SK-N-MC (cell line): ENCODE measurements at regions not wholly inside any gene's neighbourhood (a gene's known extent, or its start where the extent isn't known, plus 50 kb on each side); places are given as distances from the start of the nearest gene placed in this dataset.

Experiments
- EZH2 ChIP-seq: fragments of 200-600 bp; sonication (generic); IDR thresholded peaks from one replicate; pipeline ENCODE4 v1.6.1; 2017; ENCODE audit warnings: antibody characterized with exemption
- FOXP2 ChIP-seq: optimal IDR thresholded peaks from 2 replicates; pipeline ENCODE3; 2011; ENCODE audit warnings: mild to moderate bottlenecking, moderate library complexity; ENCODE audit not compliant: insufficient read depth; ENCODE audit errors: extremely low read length, control extremely low read depth
- POLR2AphosphoS5 ChIP-seq: IDR thresholded peaks from 2 replicates; pipeline ENCODE4 v1.6.1; 2012; ENCODE audit warnings: mild to moderate bottlenecking, low read depth, low read length, borderline replicate concordance

GRCh38 chr10:88131511-88132139 is 268.2 kb downstream of the PTEN start:
- no peak for TF ChIP-seq EZH2
- TF ChIP-seq POLR2AphosphoS5: no peak
- no peak for TF ChIP-seq FOXP2
